ENCODE measurements at regions not wholly inside any gene's neighbourhood (a gene's known extent, or its start where the extent isn't known, plus 50 kb on each side); places are given as distances from the start of the nearest gene placed in this dataset.

DNA sequence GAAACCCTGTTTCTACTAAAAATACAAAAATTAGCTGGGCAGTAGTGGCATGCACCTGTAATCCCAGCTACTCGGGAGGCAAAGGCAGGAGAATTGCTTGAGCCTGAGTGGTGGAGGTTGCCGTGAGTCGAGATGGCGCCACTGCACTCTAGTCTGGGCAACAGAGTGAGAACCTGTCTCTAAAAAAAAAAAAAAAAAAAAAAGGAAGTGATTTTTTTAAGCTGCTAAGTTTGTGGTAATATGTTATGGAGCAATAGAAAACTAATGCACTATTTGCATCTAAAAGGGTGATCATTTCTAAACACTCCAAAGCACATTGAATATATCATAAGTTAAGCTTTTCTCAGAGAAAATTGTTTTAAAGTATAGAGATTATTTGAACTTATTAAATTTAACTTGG, 244.8 kb upstream of the SPAG17 start:
- TF ChIP-seq, protein P1, sequence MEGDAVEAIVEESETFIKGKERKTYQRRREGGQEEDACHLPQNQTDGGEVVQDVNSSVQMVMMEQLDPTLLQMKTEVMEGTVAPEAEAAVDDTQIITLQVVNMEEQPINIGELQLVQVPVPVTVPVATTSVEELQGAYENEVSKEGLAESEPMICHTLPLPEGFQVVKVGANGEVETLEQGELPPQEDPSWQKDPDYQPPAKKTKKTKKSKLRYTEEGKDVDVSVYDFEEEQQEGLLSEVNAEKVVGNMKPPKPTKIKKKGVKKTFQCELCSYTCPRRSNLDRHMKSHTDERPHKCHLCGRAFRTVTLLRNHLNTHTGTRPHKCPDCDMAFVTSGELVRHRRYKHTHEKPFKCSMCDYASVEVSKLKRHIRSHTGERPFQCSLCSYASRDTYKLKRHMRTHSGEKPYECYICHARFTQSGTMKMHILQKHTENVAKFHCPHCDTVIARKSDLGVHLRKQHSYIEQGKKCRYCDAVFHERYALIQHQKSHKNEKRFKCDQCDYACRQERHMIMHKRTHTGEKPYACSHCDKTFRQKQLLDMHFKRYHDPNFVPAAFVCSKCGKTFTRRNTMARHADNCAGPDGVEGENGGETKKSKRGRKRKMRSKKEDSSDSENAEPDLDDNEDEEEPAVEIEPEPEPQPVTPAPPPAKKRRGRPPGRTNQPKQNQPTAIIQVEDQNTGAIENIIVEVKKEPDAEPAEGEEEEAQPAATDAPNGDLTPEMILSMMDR (IDR thresholded peaks at IDR 0.05; ENCODE audit: control insufficient read depth, insufficient read depth, low read depth, low read length, missing control alignments): no peak
- H3K4me3 ChIP-seq (ENCODE audit: control insufficient read depth, low read depth, low read length): no peak overlapping the region
- DNase-seq (ENCODE audit: low read depth): no peak

DNA sequence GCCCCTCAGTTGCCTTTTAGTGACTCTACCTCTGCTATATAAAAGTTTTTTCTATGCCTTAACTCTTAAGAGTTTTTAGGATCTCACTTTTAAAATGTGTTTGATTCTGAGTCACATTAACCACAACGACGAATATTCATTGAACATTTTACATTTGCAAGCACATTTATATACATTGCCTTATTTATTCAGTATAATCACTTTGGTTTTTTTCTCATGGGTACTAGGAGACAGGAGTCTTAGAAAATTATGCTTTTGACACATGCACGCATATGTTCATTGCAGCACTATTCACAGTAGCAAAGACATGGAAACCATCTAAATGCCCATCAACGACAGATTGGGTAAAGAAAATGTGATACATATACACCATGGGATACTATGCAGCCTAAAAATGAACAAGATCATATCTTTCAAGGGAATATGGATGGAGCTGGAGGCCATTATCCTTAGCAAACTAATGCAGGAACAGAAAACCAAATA, 236.9 kb upstream of the SPAG17 start:
- H3K4me3 ChIP-seq (ENCODE audit: control insufficient read depth, low read depth, low read length): no peak overlapping the region
- TF ChIP-seq, protein P1 (IDR thresholded peaks at IDR 0.05; ENCODE audit: control insufficient read depth, insufficient read depth, low read depth, low read length, missing control alignments): no peak
- no peak for DNase-seq (ENCODE audit: low read depth)

DNA sequence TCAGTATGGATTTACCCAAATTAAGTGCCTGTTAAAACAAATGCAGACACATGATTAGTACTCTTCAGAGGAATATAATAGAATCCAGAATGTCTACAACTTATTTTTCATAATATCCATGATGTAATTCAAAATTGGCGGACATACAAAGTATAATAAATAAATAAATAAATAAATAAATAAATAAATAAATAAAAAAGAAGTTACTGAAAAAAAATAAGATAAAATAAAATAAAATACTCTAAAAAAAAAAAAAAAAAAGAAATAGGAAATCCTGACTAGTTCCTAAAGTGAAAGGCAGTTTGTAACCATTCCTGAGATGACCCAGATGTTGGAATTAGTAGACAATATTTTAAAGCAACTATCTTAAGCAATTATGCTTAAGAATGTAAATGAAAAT, 219.0 kb upstream of the SPAG17 start:
- TF ChIP-seq, protein P1 (IDR thresholded peaks at IDR 0.05; ENCODE audit: control insufficient read depth, insufficient read depth, low read depth, low read length, missing control alignments): no peak
- DNase-seq (ENCODE audit: low read depth): no peak
- H3K4me3 ChIP-seq (ENCODE audit: control insufficient read depth, low read depth, low read length): no peak overlapping the region

DNA sequence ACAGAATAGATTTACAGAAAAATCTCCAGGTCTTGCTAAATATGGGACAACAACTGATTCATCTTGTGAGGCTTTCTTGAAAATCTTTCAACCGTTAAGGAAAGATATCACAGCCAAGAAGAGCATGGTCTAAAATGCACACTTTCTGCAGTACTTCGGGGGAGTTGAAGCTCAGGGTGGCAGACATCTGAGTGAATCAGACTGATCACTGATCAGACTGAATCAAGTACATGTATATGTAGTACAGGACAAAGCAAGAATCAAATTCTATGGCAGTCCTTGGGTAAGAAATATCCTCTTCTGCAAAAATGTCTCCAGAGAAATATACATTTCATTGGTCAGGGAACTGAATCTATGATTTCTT, 212.4 kb upstream of the SPAG17 start:
- TF ChIP-seq, protein P1 (IDR thresholded peaks at IDR 0.05; ENCODE audit: control insufficient read depth, insufficient read depth, low read depth, low read length, missing control alignments): no peak
- DNase-seq (ENCODE audit: low read depth): no peak
- no peak overlapping the region for H3K4me3 ChIP-seq (ENCODE audit: control insufficient read depth, low read depth, low read length)

DNA sequence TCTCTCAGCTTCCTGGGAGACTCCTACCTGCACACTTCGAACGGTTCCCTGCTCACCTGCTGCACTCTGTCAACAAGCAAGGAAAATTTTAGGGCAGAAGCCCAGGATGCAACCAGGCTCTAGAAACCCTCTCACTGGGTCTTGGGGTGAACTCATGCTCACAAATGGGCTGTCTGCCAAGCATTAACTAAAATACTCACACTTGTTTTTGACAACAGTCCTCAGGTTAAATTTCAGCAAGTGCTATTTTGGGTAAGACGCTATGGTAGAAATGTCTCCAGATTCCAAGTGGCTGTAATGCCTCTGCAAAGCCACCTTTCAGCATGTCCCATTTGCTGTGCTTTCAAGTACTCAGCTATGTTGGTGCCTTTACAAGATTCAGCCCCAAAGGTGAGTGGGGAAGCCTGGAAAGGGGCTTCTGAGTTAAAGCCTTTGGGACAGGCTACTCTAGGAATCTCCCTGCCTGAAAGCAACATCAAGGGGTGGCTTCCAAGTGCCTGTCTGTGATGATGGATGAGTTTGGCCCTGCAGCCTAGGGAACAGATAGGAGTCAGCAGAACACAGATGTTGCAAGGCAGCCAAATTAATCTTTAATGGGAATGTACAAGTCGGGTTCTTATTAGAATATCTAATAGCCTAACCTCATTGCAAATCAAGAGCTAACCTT, 211.9 kb upstream of the SPAG17 start:
- no peak for DNase-seq (ENCODE audit: low read depth)
- TF ChIP-seq, protein P1 (IDR thresholded peaks at IDR 0.05; ENCODE audit: control insufficient read depth, insufficient read depth, low read depth, low read length, missing control alignments): no peak

DNA sequence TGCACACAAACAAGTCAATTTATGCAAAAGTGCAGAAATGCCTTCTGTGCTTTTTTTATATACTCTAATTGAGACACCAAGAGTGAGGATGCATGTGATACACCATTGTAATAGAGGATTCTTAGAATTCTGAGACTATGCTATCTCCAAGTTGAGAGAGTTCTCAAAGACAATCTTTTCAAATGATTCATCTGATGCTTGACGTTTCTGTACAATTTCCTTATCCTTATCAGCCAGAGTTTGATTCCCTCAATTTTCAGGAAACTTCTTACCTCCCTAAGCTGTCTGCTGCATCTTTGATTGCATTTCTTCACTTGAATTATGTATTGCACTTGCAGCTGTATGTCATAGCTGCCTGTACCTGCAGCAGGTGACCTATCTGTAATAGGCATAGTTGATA, 211.3 kb upstream of the SPAG17 start:
- TF ChIP-seq, protein P1 (IDR thresholded peaks at IDR 0.05; ENCODE audit: control insufficient read depth, insufficient read depth, low read depth, low read length, missing control alignments): no peak
- H3K4me3 ChIP-seq (ENCODE audit: control insufficient read depth, low read depth, low read length): no peak overlapping the region
- no peak for DNase-seq (ENCODE audit: low read depth)

More for the DNA sequence above, 211.9 kb upstream of the SPAG17 start:
- H3K4me3 ChIP-seq (ENCODE audit: control insufficient read depth, low read depth, low read length): no peak overlapping the region
